GM19463 (cell line): ENCODE measurements at regions not wholly inside any gene's neighbourhood (a gene's known extent, or its start where the extent isn't known, plus 50 kb on each side); places are given as distances from the start of the nearest gene placed in this dataset.
"Not testable (repeated sequence)": the region's sequence is repeated elsewhere in the genome, so short reads cannot be mapped to it uniquely, and the experiment has no call there.

Source experiments
- ATAC-seq: cut with Tn5 transposase; IDR thresholded peaks from one replicate; pipeline ENCODE4 v1.9.1; 2021; ENCODE audit warnings: mild to moderate bottlenecking, moderate library complexity; ENCODE audit not compliant: unreplicated experiment

- ATAC-seq: no peak
Observed at GRCh38 chrX:45447331-45447730, 246.7 kb upstream of the DIPK2B start.

GRCh38 chrX:45445745-45446412, 245.2 kb upstream of the DIPK2B start:
- no peak for ATAC-seq

DNA sequence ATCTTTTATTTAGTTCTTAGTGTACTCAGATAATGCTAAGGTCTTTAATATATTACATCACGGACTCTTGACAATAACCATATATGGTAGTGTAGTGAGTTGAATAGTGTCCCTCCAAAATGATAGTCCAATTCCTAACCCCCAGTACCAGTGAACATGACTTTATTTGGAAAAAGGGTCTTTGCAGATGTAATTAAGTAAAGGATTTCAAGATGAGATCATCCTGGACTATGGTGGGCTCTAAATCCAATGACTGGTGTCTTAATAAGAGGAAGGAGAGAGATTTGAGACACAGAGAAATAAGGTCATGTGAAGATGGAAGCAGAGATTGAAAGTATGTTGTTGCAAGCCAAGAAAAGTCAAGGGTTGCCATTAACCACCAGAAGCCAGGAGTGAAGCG, 236.5 kb upstream of the DIPK2B start:
- ATAC-seq: no peak

DNA sequence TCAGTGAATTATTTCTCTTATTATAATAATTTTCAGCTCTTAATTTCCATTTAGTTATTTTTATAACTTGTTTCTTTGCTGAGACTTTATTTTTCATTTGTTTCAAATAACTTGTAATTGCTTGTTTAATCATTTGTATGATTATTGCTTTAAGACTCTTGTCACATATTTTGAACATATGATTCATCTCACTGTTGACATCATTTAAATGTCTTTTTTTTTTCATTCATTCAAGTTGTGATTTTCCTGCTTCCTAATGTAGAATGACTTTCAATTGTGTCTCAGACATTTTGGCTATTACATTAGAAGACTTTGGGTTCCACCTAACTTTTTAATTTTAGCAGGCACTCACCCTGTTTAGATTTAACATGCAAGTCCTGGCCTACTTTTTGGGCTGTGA, 234.8 kb upstream of the DIPK2B start:
- ATAC-seq: no peak

DNA sequence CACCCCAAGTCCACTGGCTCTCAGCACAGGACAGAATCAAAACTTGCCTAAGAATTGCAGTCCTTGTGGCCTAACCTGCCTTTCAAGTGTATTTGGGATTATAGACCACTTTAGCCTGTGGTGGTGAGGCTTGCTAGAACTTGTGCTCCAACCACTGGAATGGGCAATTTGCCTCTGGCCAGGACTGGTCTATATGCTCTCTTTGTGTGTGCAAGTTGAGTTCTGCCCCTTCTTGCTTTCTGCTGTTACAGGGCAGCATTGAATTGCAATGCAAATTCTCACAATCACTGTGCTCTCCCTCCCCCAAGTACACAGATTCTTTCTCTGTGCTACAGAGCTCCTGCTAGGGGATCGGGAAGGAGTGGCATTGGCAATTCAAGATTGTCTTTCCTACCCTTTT, 233.6 kb upstream of the DIPK2B start:
- ATAC-seq: no peak

GRCh38 chrX:45428831-45429230, 228.2 kb upstream of the DIPK2B start:
- no peak for ATAC-seq

DNA sequence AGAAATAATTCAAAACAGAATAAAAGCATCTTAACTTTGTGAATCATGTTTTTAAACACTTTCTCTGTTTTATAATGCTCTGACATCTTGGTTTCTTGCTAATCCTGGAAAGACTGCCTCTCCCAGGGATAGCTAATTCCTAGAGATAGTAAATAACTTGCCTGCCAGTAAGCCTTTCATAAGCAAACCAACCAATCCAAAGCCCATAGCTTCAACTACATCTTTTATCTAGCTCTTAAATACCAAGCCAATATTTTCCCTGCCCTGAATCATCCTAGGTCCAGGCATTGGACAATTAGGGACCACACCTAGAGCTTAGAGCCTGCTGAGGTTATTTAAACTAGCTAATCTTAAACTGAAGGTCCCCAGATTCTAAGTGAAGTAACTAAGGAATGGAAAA, 223.7 kb upstream of the DIPK2B start:
- ATAC-seq: no peak

- ATAC-seq: no peak
Observed at GRCh38 chrX:45422216-45422925, 221.7 kb upstream of the DIPK2B start.

- no peak for ATAC-seq
Observed at GRCh38 chrX:45421806-45422205, 221.1 kb upstream of the DIPK2B start.

DNA sequence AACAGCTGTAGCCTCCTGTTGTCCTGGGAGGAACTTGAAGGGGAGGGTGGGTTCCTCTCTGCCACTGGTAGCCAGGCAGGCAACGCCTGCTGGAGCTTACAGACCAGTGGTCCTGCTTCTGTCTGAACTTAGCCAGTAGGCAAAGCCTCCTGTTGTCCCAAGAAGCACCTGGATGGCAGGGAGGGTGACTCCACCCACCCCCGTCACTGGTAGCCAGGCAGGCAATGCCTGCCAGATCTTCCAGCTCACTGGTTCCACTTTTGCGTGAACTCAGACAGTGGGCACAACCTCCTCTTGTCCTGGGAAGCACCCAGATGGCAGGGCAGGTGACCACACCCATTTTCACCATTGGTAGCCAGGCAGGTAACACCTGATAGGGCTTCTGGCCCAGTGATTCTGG, 203.5 kb upstream of the DIPK2B start:
- no peak for ATAC-seq

DNA sequence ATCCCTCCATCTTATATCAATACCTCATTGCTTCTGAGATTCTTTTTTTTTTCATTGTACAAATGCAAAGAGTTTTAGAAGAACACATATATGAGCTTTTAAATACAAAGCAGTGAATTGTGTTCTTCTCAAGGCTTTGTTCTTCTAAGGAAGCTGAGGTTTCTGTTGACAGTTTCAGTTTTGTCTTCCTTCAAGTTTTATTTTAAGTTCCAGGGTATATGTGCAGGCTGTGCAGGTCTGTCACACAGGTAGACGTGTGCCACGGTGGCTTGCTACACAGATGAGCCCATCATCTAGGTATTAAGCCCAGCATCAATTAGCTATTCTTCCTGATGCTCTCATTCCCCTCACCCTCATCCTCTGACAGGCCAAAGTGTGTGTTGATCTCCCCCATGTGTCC, 201.2 kb upstream of the DIPK2B start:
- no peak for ATAC-seq

GRCh38 chrX:45400951-45401725, 200.5 kb upstream of the DIPK2B start:
- ATAC-seq: not testable (repeated sequence)

DNA sequence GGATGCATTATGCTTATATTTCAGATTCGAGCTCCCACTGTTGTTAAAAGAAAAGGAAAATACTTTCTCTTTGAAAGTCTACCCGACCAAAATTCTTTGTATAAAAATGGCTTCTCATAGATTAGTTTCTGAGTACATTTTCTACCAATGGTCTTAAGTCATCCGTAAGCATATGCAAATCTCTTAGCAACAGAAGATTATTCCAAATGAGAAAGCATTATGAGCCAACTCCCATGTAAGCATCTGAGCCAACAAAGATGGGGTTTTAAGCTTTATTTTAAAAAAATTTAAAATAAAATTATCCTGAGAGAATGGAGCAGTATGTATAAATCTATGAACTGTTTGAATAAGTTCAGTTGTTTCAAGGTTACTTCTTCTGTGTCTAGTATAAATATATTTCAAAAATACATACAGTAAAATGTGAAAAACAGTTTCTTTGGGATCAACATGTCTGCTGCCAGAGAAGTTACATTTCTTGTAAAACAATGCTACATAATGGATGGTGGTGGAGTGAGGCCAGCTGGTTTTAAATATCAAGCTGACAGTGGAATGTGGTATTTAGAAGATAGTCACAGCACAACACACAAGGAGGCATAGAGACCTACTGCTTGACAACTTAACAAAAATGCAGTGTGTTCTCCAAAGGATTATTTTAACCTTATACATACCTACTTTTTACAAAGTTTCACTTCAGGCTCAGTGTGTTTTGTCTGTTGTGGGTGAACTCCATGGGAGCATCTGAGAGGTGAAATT, 199.5 kb upstream of the DIPK2B start:
- no peak for ATAC-seq

DNA sequence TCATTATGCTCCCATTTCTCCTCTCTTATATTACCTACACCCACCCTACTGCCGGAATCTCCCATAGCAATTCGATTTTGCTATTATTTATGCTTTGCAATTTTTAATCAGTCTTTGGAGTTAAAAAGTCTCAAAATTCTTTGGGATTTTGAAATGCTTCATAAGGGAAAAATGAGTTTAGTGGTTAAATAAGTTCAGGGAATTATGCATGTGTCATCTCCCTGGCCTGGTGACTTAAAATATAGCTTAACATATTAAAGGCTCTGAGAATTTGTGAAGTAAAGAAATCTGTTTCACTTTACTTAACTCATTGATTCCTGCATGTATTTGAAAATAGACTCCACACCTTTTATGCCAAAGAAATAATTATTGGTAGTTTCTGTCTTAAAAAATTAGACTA, 185.1 kb upstream of the DIPK2B start:
- ATAC-seq: no peak

DNA sequence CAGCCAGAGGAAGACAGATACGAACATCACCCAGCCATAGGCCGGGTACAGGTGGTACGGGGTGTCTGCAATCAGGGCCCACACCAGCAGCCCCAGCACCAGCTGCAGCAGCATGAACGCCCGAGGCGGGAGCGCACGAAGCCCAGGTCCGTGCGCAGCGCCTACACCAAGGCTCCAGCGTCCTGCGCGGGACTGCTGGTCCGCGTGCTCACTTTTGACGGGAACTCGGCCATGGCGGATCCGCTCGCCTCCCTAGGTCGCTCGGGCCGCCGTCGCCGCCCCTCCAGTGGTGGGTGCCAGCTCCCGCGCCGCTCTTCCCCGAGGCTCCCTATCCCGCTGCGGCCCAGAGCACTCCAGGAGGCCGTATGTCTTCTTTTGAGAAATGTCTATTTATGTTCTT, 181.2 kb upstream of the DIPK2B start:
- no peak for ATAC-seq

- no peak for ATAC-seq
Observed at GRCh38 chrX:45381366-45381765, 180.7 kb upstream of the DIPK2B start.

DNA sequence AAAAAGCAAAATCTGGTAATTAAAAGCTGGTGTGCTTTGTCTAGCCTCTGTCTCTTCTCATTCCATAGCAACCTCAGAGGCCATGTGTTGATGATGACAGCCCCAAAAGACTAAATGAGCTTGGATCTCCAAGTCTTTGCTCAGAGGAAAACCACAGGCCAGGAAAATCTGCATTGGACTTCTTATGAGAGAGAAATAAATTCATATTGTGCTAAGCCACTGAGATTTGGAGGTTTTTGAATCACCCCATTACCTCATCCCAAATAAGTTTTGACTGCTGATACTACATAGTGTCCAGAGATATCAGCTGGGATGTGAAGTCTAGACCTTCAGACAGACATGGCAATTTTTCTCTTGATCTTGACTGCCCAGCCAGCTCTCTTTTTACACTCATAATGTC, 178.6 kb upstream of the DIPK2B start:
- ATAC-seq: no peak

- no peak for ATAC-seq
Observed at GRCh38 chrX:45372151-45372550, 171.5 kb upstream of the DIPK2B start.

DNA sequence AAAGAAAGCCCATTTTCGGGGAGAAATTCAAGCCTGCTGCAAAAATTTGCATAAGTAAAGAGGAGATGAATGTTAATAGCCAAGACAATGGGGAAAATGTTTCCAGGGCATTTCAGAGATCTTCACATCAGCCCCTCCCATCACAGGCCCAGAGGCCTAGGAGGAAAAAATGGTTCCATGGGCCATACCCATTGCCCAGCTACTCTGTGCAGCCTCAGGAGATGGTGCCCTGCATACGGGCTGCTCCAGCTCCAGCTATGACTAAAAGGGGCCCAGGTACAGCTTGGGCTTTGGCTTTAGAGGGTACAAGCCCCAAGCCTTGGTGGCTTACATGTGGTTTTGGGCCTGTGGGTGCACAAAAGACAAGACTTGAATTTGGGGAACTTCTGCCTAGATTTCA, 168.0 kb upstream of the DIPK2B start:
- no peak for ATAC-seq

GRCh38 chrX:45363596-45363995, 162.9 kb upstream of the DIPK2B start:
- no peak for ATAC-seq

- no peak for ATAC-seq
Observed at GRCh38 chrX:45360571-45360970, 159.9 kb upstream of the DIPK2B start.
